GM18505 (cell line): ENCODE measurements at regions not wholly inside any gene's neighbourhood (a gene's known extent, or its start where the extent isn't known, plus 50 kb on each side); places are given as distances from the start of the nearest gene placed in this dataset.

Source experiments
- ATAC-seq: cut with Tn5 transposase; IDR thresholded peaks from one replicate; pipeline ENCODE4 v1.9.1; 2021; ENCODE audit not compliant: unreplicated experiment
- POLR2A ChIP-seq: IDR thresholded peaks from 4 replicates; pipeline ENCODE4 v1.6.1; 2011; ENCODE audit warnings: borderline replicate concordance; ENCODE audit not compliant: insufficient read depth, insufficient read length; ENCODE audit errors: extremely low read depth

- ATAC-seq, result no peak
- no peak for TF ChIP-seq POLR2A
Measured at GRCh38 chr16:73190256-73190655, 142.3 kb upstream of the ZFHX3 start.

GRCh38 chr16:73189136-73189535 lies 141.2 kb upstream of the ZFHX3 start:
- TF ChIP-seq POLR2A, result no peak
- ATAC-seq, result no peak

GRCh38 chr16:73186752-73187601 lies 139.0 kb upstream of the ZFHX3 start:
- TF ChIP-seq POLR2A, result no peak
- no peak for ATAC-seq

GRCh38 chr16:73185737-73186136 lies 137.8 kb upstream of the ZFHX3 start:
- ATAC-seq, result no peak
- no peak for TF ChIP-seq POLR2A

- TF ChIP-seq POLR2A, result no peak
Measured at GRCh38 chr16:73183611-73184092, 135.7 kb upstream of the ZFHX3 start.

GRCh38 chr16:73179705-73180331 lies 131.9 kb upstream of the ZFHX3 start:
- ATAC-seq, result no peak
- TF ChIP-seq POLR2A, result no peak

More at GRCh38 chr16:73183611-73184092, 135.7 kb upstream of the ZFHX3 start:
- ATAC-seq, result no peak

GRCh38 chr16:73177729-73178295 lies 129.9 kb upstream of the ZFHX3 start:
- TF ChIP-seq POLR2A, result no peak
- ATAC-seq, result no peak

- no peak for ATAC-seq
- no peak for TF ChIP-seq POLR2A
Measured at GRCh38 chr16:73176577-73177013, 128.7 kb upstream of the ZFHX3 start.

GRCh38 chr16:73172973-73173709 lies 125.2 kb upstream of the ZFHX3 start:
- no peak for TF ChIP-seq POLR2A
- ATAC-seq, result no peak

GRCh38 chr16:73172241-73172972 lies 124.5 kb upstream of the ZFHX3 start:
- no peak for ATAC-seq
- no peak for TF ChIP-seq POLR2A

- no peak for TF ChIP-seq POLR2A
Measured at GRCh38 chr16:73171901-73172240, 123.9 kb upstream of the ZFHX3 start.

GRCh38 chr16:73171380-73171779 lies 123.5 kb upstream of the ZFHX3 start:
- ATAC-seq, result no peak
- no peak for TF ChIP-seq POLR2A

More at GRCh38 chr16:73171901-73172240, 123.9 kb upstream of the ZFHX3 start:
- no peak for ATAC-seq
